ENCODE measurements at regions not wholly inside any gene's neighbourhood (a gene's known extent, or its start where the extent isn't known, plus 50 kb on each side); places are given as distances from the start of the nearest gene placed in this dataset.

DNA sequence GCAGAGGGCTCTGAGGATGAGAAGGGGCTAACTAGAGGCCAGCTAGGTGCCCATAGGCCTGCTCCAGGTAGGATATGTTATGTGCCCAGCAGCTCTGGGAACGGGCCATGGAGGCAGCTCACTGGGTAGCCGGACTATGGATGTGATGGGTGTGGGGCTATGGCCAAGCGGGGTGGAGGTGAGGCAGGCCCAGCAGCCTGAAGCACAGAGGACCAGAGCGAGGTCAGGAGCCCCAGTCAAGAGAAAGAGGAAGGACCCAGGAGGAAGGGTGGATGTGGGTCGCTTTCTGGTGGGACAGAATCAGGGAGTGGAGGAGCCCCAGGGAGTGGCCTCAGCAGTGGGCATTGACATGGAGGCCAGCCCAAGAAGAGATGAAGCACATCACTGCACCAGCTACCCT is 117.9 kb upstream of the MLN start:
- DNase-seq: no peak

DNA sequence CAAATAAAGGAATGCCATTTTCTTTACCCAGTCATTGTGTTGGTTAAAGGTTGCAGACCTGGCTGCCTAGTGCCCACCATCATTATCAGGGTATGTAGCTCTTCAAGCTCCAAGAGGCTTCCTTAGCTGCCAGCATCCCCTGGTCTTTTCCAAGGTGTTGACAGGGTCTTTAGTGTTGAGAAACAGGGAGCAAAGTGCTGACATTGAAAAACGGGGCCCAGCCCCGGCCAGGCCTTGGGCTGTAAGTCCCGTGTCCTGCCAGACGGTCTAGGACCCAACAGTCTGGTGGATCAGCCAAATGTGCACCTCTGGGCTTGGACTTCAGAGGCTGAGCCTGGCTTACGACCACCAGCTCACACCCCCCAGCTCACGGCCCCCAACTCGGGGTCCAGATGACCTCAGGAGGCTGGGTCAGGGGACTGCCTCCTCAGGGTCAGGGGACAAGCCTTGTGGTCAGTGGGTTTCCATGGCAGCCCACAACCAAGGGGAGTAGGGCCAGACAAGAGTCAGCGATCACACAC is 114.4 kb upstream of the MLN start:
- DNase-seq: no peak

DNA sequence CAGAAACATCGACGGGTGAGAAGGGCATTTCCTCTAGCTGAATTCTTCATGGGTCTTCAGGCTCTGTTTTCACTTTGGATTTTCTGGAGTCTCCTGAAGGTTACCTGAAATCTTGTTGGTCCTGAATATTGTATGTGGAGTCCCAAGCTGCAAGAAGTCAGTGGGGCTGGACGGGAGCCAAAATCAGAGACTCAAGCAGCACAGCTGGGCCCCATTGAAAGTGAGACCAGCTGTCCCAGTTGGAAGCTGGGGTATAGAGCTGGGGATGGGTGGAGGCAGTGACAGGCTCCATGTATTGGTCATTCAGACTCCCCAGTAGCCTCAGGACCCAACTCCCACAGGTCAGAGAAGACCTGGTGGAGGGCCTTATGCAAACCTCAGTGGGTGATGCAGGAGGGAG is 111.3 kb upstream of the MLN start:
- no peak for DNase-seq

DNA sequence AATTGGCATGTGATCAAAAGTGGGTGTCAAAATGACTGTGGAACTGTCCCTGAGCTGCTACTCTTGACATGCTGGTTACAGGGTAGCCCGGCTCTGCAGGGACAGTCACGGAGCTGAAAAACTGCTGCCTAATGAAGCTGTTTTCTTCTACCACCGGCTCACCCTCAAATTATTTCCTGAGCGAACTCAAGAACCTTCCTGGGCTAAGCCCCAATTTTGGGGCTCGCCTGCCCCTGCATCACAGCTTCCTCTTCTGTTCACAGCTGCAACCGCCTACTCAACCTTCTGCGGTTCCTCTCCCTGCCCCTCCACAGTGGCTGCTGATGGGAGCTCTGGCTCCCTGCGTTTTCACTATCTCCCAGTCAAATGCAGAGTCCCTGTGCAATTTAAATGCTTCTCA is 110.8 kb upstream of the MLN start:
- DNase-seq: no peak

DNA sequence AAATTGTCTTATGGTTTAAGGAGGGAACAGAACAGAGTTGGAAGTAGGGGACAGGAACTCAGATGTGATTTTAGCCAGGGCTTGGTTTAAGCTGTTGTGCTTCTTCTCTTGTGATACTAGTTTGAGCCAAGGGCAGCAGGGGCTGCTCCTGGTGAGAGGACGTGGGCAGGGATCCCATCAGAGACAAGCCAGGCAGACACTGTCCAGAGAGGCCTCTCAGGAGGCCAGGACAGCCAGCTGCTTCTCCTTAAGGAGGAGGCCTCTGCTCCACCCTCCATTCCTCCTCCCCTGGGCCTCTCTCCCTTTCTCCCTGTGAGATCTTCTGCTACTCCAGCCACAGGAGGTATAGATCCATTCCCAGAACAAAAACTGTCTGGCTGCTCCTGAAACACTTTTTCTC is 108.4 kb upstream of the MLN start:
- no peak for DNase-seq

DNA sequence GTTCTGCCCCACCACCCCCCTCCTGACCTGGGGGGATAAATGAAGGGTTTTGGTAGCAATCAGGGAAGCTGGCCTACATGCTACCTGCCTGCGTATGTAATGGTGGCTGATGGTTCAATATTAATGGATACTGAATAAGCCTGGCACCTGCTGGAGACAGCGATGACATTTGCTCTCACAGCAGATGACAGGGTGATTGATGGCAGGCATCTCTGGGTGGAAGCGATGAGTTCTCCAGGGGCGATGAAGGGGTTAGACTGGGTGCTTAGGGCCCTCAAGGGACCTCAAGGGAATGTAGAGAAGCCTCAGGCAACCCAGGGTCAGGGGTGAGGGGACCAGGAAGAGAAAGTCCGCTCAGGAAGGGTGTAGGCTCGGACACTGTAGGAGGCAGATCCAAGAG is 107.7 kb upstream of the MLN start:
- no peak for DNase-seq

DNA sequence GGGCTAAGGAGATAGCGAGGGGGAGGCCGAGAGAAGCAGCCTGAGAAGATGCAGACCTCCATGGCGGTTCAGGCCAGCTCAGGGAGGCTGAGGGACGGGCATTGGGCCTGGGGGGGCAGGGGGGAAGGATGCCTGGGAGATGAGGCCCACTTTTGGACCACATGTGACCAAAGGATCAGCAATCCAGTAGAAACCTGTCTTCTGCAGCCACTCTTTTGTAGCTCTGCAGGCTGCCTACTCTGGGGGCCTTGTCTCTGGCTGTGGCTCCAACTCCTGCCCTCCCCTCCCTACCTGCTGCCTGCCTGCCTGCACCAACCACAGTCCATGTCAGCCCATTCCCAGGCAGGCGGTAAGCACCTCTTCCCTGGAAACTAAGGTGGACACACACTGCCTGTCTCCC is 106.8 kb upstream of the MLN start:
- DNase-seq: no peak

DNA sequence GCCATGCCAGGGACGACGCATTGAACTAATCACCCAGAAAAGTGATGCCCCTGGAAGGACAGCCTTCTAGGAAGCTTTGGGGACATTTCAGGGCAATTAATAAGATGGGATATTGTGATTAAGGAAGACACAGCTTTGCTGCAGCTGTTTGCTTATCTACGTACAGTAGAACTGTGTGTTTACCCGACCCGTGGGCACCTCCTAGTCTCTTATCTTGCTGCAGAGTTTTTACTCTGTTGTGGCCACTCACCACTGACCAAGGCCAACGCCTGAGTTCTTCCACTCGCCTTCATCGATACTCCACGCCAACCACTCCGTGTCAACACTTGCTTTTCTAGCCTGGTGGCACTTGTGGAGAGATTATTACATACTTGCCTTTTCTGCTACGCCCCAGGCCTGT is 105.9 kb upstream of the MLN start:
- no peak for DNase-seq

DNA sequence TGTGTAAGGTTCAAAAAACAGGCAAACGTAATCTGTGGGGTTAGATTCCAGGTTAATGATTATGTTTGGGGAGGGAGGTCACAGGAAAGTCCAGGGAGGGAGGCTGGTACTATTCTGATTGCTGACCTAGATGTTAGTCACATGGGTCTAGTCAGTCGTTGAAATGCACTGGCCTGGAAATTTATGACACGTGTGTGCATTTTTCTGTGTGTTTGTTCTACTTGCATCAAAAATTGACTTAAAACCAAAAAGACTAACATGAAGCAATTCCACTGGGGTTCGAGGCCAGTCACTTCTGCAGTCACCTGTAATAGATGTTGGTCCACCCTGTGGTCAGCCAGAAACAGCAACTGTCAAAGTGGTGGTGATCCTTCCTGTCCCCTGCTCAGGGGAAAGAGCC is 104.2 kb upstream of the MLN start:
- no peak for DNase-seq

DNA sequence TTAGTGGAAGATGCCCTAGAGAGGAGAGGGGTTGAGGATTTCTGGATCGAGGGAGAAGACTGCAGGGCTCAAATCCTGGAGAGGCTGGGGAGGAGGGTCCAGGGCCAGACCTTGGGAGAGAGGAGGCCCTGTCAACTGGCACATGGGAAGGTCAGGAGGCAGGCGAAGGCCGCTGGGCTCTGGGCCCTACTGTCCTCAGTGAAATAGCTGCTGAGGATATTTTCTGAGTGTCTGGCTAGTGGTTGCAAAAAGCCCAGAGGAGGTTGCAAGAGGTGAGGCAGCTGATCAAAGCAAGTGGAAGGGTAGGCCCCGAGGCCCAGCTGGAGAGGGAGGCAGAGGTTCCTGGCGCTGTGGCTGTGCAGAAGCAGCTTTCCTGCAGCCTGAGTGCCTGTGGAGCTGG is 103.4 kb upstream of the MLN start:
- DNase-seq: no peak

DNA sequence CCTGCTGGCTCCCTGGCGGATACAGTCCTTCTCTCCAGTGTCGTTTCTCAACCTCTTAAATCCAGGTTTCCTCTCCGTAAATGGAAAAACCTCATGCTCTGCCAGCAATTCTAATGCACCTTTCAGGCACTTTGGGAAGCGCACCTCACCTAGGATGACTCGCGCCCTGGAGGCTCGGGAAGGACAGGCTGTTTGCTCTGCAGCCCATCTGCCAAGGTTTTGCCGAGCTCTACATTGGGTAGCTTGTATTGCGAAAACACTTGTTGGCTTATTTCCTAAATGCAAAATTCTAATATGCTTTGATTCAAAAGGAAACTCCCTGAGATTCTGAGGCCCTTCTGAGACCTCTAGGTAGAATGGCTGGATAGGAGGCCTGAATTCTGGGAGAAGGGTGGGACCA is 102.6 kb upstream of the MLN start:
- DNase-seq: peak; percentile 43

DNA sequence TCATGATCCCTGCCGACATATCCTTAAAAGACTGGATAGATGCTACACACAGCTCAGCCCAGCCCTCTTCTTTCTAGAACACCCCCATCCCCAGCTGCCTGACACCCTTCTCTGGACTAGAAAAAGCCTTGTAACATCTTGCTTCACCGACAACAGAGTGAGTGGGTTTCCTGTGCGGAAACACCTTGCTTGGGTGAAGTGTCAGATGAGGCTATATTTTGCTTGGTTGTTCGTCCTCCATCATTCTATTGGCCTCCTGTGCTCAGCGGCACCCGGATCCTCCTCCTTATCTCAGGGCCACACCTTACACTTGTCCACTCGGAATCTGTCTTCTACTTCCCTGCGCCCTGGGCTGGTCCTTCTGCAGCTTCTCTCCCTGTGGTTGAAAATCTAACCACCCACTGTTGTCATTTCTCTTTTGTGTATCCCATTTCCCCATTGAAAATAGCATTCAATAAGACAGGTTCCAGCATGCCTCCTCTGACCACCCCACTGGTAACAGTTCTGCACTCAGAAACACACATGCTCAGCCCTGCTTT is 101.3 kb upstream of the MLN start:
- no peak for DNase-seq

DNA sequence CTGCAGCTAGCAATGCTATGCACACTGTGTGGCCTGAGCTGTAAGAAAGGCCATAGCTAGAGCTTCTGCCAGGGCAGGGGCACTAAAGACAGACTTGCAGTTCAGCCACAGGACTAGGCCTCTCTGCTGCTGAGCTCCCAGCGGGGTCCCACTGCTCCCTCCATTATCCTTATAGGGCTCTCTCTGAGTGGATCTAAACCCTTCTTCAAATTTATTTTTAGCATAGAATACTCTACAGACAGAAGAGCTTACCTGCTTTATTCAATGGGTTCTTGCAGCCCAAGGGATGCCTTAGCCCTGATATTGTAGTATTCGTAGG is 100.9 kb upstream of the MLN start:
- no peak for DNase-seq

DNA sequence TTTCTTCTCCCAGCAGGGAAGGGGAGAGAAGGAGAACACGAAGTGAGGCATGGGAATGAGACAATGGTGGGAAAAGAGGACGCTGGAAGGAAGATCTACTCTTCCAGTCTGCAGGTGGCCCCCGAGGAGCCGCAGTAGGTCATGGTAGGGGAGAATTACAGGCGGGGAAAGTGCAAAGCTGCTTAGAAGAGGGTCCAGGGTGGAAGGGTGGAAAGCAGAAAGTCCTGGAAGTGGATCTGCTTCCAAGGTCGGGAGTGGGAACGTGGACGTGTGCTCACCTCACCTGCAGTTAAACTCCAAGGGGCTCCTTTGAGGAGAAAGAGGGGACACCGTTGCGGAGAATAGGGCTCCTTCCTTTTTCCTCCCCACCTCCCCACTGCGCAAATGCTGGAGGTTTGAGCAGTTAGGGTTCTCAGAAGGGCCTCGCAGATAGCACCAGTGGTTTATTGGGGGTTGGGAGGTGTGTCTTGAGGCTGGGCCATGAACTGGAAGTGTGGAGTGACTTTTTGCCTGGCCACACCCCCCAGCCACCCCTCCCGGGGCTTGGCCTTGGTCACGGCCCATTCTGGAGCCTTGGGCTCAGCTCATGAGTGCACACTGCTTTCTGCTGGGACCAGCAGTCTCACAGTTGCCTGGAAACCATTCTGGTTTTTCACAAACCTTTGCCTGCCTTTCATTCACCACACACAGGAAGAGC is 100.4 kb upstream of the MLN start:
- DNase-seq: no peak

DNA sequence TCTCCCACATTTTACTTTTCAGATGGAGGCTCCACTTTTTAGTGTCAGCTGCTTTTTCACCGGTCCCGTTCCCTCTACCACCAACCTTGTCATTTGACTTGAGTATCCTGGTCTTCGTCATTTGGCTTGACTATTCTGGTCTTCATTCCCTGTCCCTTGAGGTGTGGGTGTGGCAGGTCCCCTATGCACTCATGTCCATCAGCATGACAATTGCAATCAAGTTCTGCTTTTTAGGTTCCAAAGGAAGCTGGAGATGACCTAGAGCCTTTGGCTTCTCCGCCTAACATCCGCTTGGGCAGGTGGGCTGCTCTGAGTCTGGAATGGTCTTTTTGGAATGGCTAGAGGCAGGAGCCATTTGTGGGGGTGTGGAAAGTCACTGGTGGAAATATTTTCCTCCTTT is 99.8 kb upstream of the MLN start:
- no peak for DNase-seq

DNA sequence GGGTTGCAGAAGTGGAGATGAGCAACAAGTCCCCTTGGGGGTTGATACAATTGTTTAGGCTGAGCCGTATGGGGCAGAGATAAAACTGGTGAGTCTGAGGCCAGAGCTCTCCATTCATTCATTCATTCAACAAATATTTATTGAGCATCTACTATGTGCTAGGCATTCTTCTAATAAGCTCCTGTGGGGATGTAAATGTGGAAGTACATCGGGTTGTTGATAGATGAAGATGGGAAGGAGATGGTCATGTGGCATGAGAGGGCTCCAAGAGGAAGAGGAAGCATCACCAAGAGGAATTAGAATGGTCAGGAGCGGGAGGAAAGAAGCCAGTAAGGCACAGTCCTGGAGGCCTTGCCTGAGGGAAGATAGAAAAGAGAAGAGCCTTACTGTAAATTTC is 98.7 kb upstream of the MLN start:
- DNase-seq: no peak

DNA sequence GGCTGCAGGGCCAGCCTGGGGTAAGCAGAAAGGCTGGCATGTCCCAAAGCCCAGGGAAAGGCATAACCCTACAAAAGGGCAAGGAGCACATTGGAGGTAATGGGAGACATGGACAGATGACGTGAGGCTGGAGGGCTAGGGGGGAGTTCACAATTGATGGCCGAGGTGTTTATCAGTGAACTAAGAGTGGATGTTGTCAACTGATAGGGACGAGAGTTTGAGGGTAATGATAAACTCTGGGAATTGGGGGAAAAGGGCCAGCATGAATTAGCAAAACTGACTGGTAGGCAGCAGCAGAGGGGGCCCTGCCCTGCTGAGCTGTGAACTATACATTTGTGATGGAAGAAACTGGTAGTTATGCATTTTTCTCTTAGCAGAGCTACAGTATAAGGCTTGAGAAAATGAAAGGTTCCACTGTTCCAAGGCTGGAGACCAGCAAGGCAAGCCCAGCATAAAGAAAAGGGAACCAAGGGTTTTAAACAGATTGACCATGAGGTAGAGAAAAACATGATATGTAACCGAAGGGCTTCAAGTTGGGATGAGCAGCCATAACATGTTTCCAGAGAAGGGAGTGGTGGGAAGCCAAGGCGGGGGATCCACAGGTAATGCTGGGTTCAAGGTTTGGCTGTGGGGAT is 98.1 kb upstream of the MLN start:
- DNase-seq: no peak

DNA sequence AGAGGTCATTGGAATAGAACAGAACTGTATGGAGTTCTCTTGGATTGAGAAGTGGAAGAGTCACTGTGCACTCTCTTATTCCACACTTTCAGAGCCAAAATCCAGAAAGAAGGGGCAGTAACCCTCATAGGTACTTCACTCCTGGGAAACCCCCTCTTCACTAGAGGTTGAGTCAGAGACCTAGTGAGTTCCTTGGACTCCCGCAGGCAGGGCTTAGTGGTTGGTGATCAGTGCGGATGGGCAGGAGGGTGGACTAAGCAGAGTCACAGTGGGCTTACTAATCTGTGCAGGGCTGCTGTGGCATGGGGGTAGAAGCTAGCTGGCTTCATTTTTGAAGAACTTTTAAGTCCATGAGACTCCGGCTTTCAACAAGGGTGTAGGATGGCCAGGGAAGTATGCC is 95.0 kb upstream of the MLN start:
- DNase-seq: no peak

DNA sequence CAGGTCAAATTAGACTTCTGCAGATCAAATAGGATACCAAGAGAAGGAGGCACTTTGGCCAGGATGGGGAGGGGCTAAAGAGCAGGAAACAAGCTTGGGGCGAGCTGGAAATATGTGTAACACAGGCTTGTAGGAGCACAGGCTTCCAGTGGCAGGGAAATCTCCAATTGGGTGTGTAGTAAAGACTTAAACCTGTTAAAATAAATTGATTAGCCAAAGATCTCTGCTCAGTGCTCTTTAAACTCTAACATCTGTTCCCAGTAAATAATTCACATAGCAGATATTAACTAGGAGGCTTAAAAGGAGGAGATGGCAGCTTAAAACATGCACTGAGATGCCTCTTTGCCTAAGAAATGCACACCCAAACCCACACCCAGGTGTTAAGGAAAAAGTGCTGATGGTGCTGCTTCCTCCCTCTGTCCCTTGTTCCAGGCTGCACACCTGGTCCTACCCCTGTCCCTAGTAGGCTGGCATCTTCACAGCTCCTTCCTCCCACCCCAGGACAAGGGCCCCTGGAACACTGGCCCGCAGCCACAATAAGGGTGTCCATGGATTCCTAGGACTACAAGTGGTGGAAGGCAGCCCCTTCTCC is 93.5 kb upstream of the MLN start:
- no peak for DNase-seq

DNA sequence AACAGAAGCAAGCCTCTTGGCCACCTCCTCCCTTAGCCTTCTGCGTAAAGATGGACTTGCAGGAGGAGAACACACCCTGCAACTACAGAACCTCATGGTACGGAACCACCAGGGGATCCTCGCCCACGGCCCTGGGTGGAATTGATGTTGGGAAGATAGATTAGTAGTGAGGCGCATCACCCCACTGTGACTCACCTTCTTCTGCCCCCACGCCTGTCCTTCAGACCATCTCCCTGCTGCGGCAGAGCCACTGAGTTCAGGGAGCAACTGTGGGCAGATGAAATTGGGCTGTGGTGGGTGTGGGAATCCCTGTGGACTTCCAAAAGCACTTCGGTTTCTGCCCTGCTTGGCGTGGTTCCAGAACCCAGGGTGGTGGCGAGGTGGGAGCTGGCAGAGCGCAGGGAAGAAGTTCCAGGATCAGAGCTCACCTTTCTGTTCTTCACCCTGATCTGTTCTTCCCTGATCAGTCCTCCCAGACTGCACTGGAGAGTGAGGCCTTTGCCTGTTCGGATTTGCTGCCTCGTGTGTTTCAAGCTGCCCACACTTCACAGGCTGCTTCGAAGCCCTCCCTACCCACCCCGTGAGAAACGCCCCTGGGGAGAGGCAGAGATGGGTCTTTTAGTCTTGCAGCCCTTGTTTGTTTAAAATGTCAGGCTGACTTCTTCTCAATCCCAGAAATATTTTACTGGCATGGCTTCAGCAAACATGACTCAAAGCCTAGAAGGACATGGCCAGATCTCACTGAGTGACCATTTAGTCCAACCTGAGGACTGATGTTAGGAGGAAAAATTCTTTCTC is 92.8 kb upstream of the MLN start:
- no peak for DNase-seq

DNA sequence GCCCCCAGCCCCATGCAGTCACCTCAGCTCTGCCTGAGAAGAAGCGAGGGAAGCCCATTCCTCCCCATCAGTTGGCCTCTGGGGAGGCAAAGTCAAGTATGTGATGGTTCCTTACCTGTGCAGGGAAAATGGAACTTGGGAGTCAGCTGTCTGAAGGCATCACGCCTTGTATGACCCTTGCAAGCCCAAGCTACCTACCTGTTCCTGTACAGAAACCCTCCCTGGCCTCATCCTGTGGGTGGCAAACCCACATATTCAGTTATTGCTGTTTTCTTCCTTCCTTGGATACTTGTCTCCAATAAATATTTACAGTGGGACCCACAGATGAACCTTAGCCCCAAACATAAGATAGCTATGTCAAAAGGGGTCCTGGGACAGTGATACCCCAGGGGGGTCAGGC is 92.2 kb upstream of the MLN start:
- no peak for DNase-seq

DNA sequence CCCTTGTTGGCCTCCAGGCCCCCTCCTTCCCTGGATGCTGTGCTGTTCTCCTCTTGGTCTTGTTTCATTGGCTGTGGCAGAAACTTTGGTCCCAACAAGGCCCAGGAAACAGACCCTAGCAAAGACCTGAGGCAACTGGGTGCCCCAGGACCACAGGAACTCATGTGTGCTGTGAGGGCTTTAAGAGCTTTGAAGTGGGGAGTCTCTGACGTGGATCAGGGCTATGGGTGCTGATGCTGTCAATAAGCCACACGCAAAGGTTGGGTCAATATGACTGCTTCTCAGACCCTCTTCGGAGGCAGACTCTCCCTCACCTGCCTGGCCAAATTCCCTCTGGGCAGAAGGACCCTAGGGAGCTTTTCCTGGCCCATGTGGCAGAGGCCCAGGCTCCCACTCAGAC is 91.5 kb upstream of the MLN start:
- no peak for DNase-seq

DNA sequence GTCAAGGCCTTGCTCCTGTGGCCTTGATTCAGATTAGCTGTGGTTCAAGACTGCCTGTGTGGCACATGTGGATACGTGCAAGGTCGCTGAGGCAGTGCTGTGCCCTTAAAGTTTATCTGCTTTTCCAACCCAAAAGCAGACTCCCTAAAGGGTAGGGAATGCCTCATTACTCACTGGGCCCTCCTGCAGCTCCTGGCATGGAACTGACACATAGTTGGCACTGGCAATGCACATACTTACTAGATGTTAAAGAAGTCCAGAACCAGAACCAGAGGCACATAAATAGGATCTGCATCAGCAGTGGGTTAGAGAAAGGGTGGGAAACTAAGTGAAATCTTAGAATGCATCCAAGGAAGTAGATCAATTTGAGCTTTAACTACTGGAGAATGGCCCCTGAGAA is 90.6 kb upstream of the MLN start:
- no peak for DNase-seq

Measured in NCI-H2029 (cell line).